GM18507 (cell line): ENCODE measurements at regions not wholly inside any gene's neighbourhood (a gene's known extent, or its start where the extent isn't known, plus 50 kb on each side); places are given as distances from the start of the nearest gene placed in this dataset.
A peak's percentile ranks its signal among the peaks of the same experiment; 100 is the strongest.
"Not testable (repeated sequence)": the region's sequence is repeated elsewhere in the genome, so short reads cannot be mapped to it uniquely, and the experiment has no call there.

ENCODE experiments used
- DNase-seq: peaks from one replicate; pipeline ENCODE4 v3.0.0; 2011; ENCODE audit warnings: low read depth; ENCODE audit not compliant: insufficient read length; ENCODE audit errors: extremely low spot score
- FAIRE-seq: peaks from 2 replicates; lab custom pipeline; 2011; peaks lifted over from hg19 to GRCh38; lab: Jason Lieb, UNC

DNA sequence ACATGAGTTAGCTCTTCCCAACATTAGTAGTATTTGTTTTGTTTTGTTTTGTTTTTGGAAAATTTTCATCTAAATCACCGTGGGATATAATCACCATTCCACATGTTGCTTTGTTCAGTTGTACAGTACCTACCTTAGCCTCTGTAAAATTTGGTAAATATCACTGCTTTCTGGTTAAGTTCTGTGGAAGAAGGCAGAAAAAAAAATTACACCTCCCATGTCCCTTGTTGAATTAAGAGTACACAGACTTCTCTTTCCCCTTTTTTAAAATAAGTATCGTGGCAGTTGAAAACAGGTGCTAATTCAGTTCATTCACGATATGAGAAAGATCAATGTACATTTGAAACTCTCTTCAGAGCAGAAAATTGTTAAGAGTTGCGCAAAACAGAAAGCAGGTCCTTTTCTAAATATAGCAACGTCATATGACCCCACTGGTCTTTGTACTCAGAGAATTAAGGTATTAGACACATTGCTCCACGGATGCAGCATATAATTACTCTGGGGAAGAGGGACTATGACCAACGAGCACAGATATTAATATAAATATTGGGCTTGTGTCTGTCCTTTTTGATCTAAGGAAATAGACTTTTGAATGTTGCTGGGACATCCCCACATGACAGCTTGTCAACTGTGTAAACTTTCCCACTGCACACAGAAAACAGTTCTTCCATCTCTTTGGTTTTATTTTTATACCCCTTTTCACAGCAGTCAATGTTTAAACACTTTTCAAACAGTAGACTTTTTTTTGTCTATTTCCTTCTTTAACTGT lies 58.6 kb upstream of the ZNF217 start:
- FAIRE-seq: peak; percentile 93
- no peak for DNase-seq

DNA sequence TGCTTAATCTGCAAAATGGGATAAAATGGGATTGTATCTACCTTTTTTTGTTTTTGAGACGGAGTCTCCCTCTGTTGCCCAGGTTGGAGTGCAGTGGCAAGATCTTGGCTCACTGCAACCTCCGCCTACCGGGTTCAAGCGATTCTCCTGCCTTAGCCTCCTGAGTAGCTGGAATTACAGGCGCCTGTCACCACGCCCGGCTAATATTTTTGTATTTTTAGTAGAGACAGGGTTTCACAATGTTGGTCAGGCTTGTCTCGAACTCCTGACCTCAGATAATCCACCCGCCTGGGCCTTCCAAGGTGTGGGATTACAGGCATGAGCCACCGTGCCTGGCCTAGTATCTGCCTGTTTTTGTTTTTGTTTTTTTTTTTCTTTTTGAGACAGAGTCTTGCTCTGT lies 55.9 kb upstream of the ZNF217 start:
- not testable (repeated sequence) for DNase-seq, FAIRE-seq

DNA sequence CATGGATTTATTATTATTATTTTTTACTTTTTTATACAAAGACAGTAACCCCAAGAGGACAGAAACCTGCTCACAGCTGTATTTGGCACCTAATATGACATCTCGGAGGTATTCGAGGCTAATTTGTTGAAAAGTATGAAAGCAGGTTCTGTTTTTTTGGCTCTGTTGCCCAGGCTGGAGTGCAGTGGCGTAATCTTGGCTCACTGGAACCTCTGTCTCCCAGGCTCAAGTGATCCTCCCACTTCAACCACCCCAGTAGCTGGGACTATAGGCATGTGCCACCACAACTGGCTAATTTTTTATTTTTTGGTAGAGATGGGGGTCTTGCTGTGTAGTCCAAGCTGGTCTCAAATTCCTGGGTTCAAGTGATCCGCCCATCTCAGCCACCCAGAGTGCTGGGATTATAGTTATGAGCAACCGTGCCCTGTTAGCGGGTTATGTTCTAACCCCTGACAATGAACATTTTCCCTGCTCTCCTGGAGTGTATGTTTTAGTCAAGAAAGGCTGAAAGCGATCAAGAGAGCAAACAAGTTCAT lies 53.7 kb upstream of the ZNF217 start:
- no peak for FAIRE-seq
- DNase-seq: no peak

DNA sequence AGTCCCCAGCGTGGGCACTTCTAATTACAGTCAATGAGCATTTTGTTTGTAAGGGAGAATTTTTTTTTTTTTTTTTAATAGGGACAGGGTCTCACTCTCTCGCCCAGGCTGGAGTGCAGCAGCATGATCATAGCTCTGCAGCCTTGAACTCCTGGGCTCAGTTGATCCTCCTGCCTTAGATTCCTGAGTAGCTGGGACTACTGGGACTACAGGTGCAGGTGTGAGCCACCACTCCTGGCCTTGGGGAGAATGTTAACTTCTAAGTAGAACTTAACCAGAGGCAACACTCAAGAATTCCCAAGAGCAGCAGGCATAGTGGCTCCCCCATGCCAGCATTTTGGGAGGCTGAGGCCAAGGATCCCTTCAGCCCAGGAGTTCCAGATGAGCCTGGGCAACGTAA lies 52.9 kb upstream of the ZNF217 start:
- DNase-seq (no peak), FAIRE-seq (no peak)

DNA sequence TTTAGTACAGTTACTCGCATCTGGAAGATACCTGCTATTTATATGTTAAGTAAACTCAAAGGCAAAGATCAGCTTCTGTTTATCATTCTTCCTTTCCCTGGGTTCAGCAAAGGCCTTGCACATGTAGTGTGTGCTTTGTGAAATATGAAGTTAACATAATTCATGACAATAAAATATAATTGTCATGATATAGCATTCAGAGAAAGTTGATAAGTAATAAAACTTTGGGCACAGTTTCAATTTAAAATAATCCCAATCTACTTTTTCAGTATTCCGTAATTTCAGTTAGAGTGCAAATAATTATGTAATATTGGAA lies 51.9 kb upstream of the ZNF217 start:
- no peak for FAIRE-seq
- DNase-seq: no peak

DNA sequence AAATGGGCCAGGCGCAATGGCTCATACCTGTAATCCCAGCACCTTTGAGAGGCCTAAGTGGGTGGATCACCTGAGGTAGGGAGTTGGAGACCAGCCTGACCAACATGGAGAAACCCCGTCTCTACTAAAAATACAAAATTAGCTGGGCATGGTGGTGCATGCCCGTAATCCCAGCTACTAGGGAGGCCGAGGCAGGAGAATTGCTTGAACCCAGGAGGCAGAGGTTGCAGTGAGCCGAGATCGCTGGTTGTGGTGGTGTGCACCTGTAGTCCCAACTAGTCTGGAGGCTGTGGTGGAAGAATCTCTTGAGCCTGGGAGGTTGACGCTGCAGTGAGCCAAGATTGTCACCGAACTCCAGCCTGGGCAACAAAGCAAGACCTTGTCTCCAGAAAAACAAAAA lies 50.5 kb upstream of the ZNF217 start:
- DNase-seq, FAIRE-seq: not testable (repeated sequence)
